HCT116 (cell line): ENCODE measurements at regions not wholly inside any gene's neighbourhood (a gene's known extent, or its start where the extent isn't known, plus 50 kb on each side); places are given as distances from the start of the nearest gene placed in this dataset.

Experiments used
- ATAC-seq: fragments of 200-7000 bp; cut with Tn5 transposase; 2 replicates; pipeline ENCODE4 v1.9.1; 2020; ENCODE audit warnings: mild to moderate bottlenecking, moderate library complexity
- BruUV-seq: library from RNA; stranded (reverse); fragments of 400-500 nt; replicated peaks from 2 replicates; lab custom pipeline; 2021; lab: Mats Ljungman, UMichigan
- CTCF ChIA-PET: fragments of 300-600 bp; sonication (Branson Sonifier 250); formaldehyde crosslinking; loops from one replicate; lab custom pipeline; 2021; ENCODE audit warnings: antibody characterized with exemption; lab: Charles Lee
- POLR2A ChIA-PET: fragments of 300-600, 350-600 bp; sonication (Branson Sonifier 250); formaldehyde crosslinking; loops from one replicate; lab custom pipeline; 2021; ENCODE audit warnings: antibody characterized with exemption; lab: Charles Lee
- RAD21 ChIA-PET, 2 experiments: fragments of 300-600 bp; sonication (Branson Sonifier 250); formaldehyde crosslinking; loops; one replicate each; lab custom pipeline; 2023; ENCODE audit warnings: low total read pairs in 2 of 2; ENCODE audit not compliant: uncharacterized antibody in 2 of 2, unreplicated experiment in 2 of 2, low non-redundant PET in 1 of 2; lab: Charles Lee
- DNase-seq: peaks from one replicate; pipeline ENCODE4 v3.0.0-alpha.2; 2010; ENCODE audit warnings: low read depth, low spot score
- H2AFZ ChIP-seq: fragments of 200-600 bp; shearing (Covaris generic), sonication (generic); 2 replicates; pipeline ENCODE4 v1.6.1; 2017; ENCODE audit warnings: low read depth, mixed run types, mixed read lengths, antibody characterized with exemption, low read length; ENCODE audit not compliant: poor library complexity, severe bottlenecking
- H3K27ac ChIP-seq: 2 replicates; pipeline ENCODE4 v1.5.1; 2012; ENCODE audit warnings: low read depth, low read length
- H3K27me3 ChIP-seq: fragments of 200-600 bp; sonication (generic); 2 replicates; pipeline ENCODE4 v1.6.1; 2016; ENCODE audit warnings: mixed run types, low read length, mixed read lengths; ENCODE audit not compliant: insufficient read depth
- H3K36me3 ChIP-seq, 2 experiments: fragments of 200-500 bp in 1 of 2; fragments of 200-600 bp in 1 of 2; sonication (Bioruptor generic) in 1 of 2; sonication (generic) in 1 of 2; 2 replicates each; pipeline versions ENCODE4 v1.5.1 to v1.6.1; 2014 to 2016; ENCODE audit warnings: low read length in 2 of 2, inconsistent platforms in 1 of 2, mixed read lengths in 1 of 2, mixed run types in 1 of 2; ENCODE audit not compliant: insufficient read depth in 2 of 2, control insufficient read depth in 1 of 2
- H3K4me1 ChIP-seq, 2 experiments: fragments of 200-600 bp in 1 of 2; sonication (generic) in 1 of 2; 2 replicates each; pipeline versions ENCODE4 v1.5.1 to v1.6.1; 2012 to 2017; ENCODE audit warnings: low read length in 2 of 2, inconsistent platforms in 1 of 2, mild to moderate bottlenecking in 1 of 2, mixed read lengths in 1 of 2, mixed run types in 1 of 2, moderate library complexity in 1 of 2; ENCODE audit not compliant: insufficient read depth in 2 of 2, control insufficient read depth in 1 of 2
- H3K4me2 ChIP-seq: fragments of 200-600 bp; sonication (generic); 2 replicates; pipeline ENCODE4 v1.6.1; 2017; ENCODE audit warnings: mixed run types, low read length, mixed read lengths
- H3K4me3 ChIP-seq, 2 experiments: fragments of 200-600 bp in 1 of 2; sonication (generic) in 1 of 2; replicated peaks in 1 of 2; 2 replicates each; pipeline ENCODE4 v1.5.1; 2011 to 2016; ENCODE audit warnings: low read length in 2 of 2, control low read depth in 1 of 2, low read depth in 1 of 2, mild to moderate bottlenecking in 1 of 2, mixed read lengths in 1 of 2, mixed run types in 1 of 2
- H3K79me2 ChIP-seq: fragments of 200-600 bp; sonication (generic); 2 replicates; pipeline ENCODE4 v1.6.1; 2017; ENCODE audit warnings: mild to moderate bottlenecking, mixed run types, low read length, moderate library complexity, mixed read lengths; ENCODE audit not compliant: insufficient read depth
- H3K9ac ChIP-seq: fragments of 200-600 bp; sonication (generic); 2 replicates; pipeline ENCODE4 v1.6.1; 2016; ENCODE audit warnings: low read length, mixed read lengths
- H3K9me2 ChIP-seq: fragments of 200-600 bp; sonication (generic), shearing (Covaris generic); 2 replicates; pipeline ENCODE4 v1.6.1; 2017; ENCODE audit warnings: mixed run types, mild to moderate bottlenecking, moderate library complexity; ENCODE audit not compliant: insufficient read depth
- H3K9me3 ChIP-seq, 2 experiments: fragments of 200-500 bp in 1 of 2; fragments of 200-600 bp in 1 of 2; sonication (Bioruptor generic) in 1 of 2; sonication (generic) in 1 of 2; 2 replicates each; pipeline ENCODE4 v1.6.1; 2014 to 2017; ENCODE audit warnings: low read length in 2 of 2, mixed read lengths in 2 of 2, inconsistent platforms in 1 of 2, low read depth in 1 of 2, mild to moderate bottlenecking in 1 of 2, mixed run types in 1 of 2, moderate library complexity in 1 of 2; ENCODE audit not compliant: control insufficient read depth in 1 of 2, insufficient read depth in 1 of 2
- H4K20me1 ChIP-seq: fragments of 200-600 bp; sonication (generic), shearing (Covaris generic); 2 replicates; pipeline ENCODE4 v1.6.1; 2017; ENCODE audit warnings: mixed run types, mild to moderate bottlenecking, moderate library complexity; ENCODE audit not compliant: insufficient read depth
- CBX3 ChIP-seq: IDR thresholded peaks from 2 replicates; pipeline ENCODE4 v1.6.1; 2012; ENCODE audit warnings: low read depth
- CEBPB ChIP-seq: IDR thresholded peaks from 2 replicates; pipeline ENCODE4 v1.6.1; 2012; ENCODE audit warnings: low read depth
- EGR1 ChIP-seq: IDR thresholded peaks from 2 replicates; pipeline ENCODE4 v1.6.1; 2012; ENCODE audit warnings: low read depth
- ELF1 ChIP-seq: IDR thresholded peaks from 2 replicates; pipeline ENCODE4 v1.6.1; 2012; ENCODE audit warnings: low read depth, borderline replicate concordance
- EZH2phosphoT487 ChIP-seq: fragments of 200-600 bp; IDR thresholded peaks from 2 replicates; pipeline ENCODE4 v1.6.1; 2018; ENCODE audit warnings: antibody characterized with exemption, borderline replicate concordance
- FOSL1 ChIP-seq: IDR thresholded peaks from 2 replicates; pipeline ENCODE4 v1.6.1; 2012; ENCODE audit warnings: low read depth
- JUND ChIP-seq: IDR thresholded peaks from 2 replicates; pipeline ENCODE4 v1.6.1; 2012
- MAX ChIP-seq: IDR thresholded peaks from 2 replicates; pipeline ENCODE4 v1.6.1; 2012
- POLR2A ChIP-seq: IDR thresholded peaks from 2 replicates; pipeline ENCODE4 v1.7.0; 2011; ENCODE audit warnings: borderline replicate concordance; ENCODE audit not compliant: insufficient read depth, insufficient read length; ENCODE audit errors: extremely low read depth
- POLR2AphosphoS5 ChIP-seq: IDR thresholded peaks from 2 replicates; pipeline ENCODE4 v1.6.1; 2011; ENCODE audit warnings: mild to moderate bottlenecking, low read depth, low read length, moderate library complexity
- RAD21 ChIP-seq: IDR thresholded peaks from 2 replicates; pipeline ENCODE4 v1.6.1; 2012; ENCODE audit warnings: low read depth, mild to moderate bottlenecking
- SIN3A ChIP-seq: IDR thresholded peaks from 2 replicates; pipeline ENCODE4 v1.6.1; 2012; ENCODE audit warnings: low read depth
- SP1 ChIP-seq: IDR thresholded peaks from 2 replicates; pipeline ENCODE4 v1.6.1; 2012; ENCODE audit warnings: low read depth
- YY1 ChIP-seq: IDR thresholded peaks from 2 replicates; pipeline ENCODE4 v1.6.1; 2011; ENCODE audit warnings: low read length, low read depth, moderate library complexity, mild to moderate bottlenecking; ENCODE audit not compliant: insufficient replicate concordance; ENCODE audit errors: extremely low read depth
- ZFX ChIP-seq: fragments of 450-650 bp; IDR thresholded peaks from 2 replicates; pipeline ENCODE4 v1.6.1; 2017
- ZNF274 ChIP-seq: fragments of 200-500 bp; sonication (Bioruptor generic); IDR thresholded peaks from 2 replicates; pipeline ENCODE4 v1.6.1; 2014; ENCODE audit warnings: mild to moderate bottlenecking, low read depth, low read length, inconsistent platforms
- intact Hi-C: fragments of 100-400 bp; cut with micrococcal nuclease; formaldehyde crosslinking; loops from 2 replicates; pipeline ENCODE4 v1.10.0; 2022
- TF ChIP-seq, protein P1 (sequence below): IDR thresholded peaks from 2 replicates; pipeline ENCODE4 v1.6.1; 2012
- TF ChIP-seq, protein P2 (sequence below): IDR thresholded peaks from 2 replicates; pipeline ENCODE4 v1.6.1; 2011; ENCODE audit warnings: mild to moderate bottlenecking, low read length, moderate library complexity; ENCODE audit not compliant: insufficient replicate concordance; ENCODE audit errors: extremely low read depth
- TF ChIP-seq, protein P3 (sequence below), 3 experiments: fragments of 200-600 bp in 1 of 3; sonication (generic) in 1 of 3; IDR thresholded peaks in 2 of 3; conservative IDR thresholded peaks in 1 of 3; 2 replicates each; pipeline ENCODE4 v1.5.1; 2012 to 2017; ENCODE audit warnings: low read depth in 2 of 3, low read length in 2 of 3, antibody characterized with exemption in 1 of 3, borderline replicate concordance in 1 of 3, control low read depth in 1 of 3, mild to moderate bottlenecking in 1 of 3, mixed read lengths in 1 of 3, mixed run types in 1 of 3, moderate library complexity in 1 of 3; ENCODE audit not compliant: insufficient read depth in 1 of 3

- CTCF ChIA-PET, result no interaction called here
- intact Hi-C loops, result no loop called here
- POLR2A ChIA-PET, result no interaction called here
- Histone ChIP-seq H3K4me3 (no peak overlapping the region), H3K27me3 (no peaks in the 10 kb centered on the region), H3K36me3 (no peaks in the 10 kb centered on the region), H3K27ac (no peak overlapping the region), H3K79me2 (no peaks in the 10 kb centered on the region), H4K20me1 (no peaks in the 10 kb centered on the region), H3K4me1 (no peaks in the 10 kb centered on the region), H3K9me2 (no peaks in the 10 kb centered on the region)
- no peak for DNase-seq
- BruUV-seq, result no TSS peak
- no peak for ATAC-seq
- TF ChIP-seq ZFX (no peak), YY1 (no peak), POLR2AphosphoS5 (no peak), SIN3A (no peak), RAD21 (no peak)
- TF ChIP-seq, protein P1, sequence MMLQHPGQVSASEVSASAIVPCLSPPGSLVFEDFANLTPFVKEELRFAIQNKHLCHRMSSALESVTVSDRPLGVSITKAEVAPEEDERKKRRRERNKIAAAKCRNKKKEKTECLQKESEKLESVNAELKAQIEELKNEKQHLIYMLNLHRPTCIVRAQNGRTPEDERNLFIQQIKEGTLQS, result no peak
- TF ChIP-seq, all 23 proteins: peak for 0
- Histone ChIP-seq H2AFZ (no peak overlapping the region), H3K9ac (no peak overlapping the region), H3K4me2 (no peak overlapping the region), H3K9me3 (peaks cover 0 to 8% of the 10 kb centered on the region in 2 experiments; a peak in 2 of 4 replicates)
- RAD21 ChIA-PET, result no interaction called here
These were observed 187.1 kb upstream of the PIK3C3 start for GRCh38 chr18:41767960-41768359.

GRCh38 chr18:41765460-41765859, 189.6 kb upstream of the PIK3C3 start:
- H2AFZ ChIP-seq, result no peak overlapping the region
- no peaks in the 10 kb centered on the region for H3K79me2 ChIP-seq
- no peaks in the 10 kb centered on the region for H4K20me1 ChIP-seq
- intact Hi-C loops, result no loop called here
- H3K27ac ChIP-seq, result no peak overlapping the region
- H3K9me3 ChIP-seq, result peaks cover 0 to 14% of the 10 kb centered on the region in 2 experiments; a peak in 2 of 4 replicates
- ChIA-PET POLR2A (no interaction called here), RAD21 (no interaction called here), CTCF (no interaction called here)
- no peak overlapping the region for H3K4me3 ChIP-seq
- no peaks in the 10 kb centered on the region for H3K9me2 ChIP-seq
- H3K4me1 ChIP-seq, result no peaks in the 10 kb centered on the region
- H3K4me2 ChIP-seq, result no peak overlapping the region
- no peaks in the 10 kb centered on the region for H3K27me3 ChIP-seq
- no peaks in the 10 kb centered on the region for H3K36me3 ChIP-seq
- no TSS peak for BruUV-seq
- no peak for DNase-seq
- ATAC-seq, result no peak
- H3K9ac ChIP-seq, result no peak overlapping the region
- TF ChIP-seq CBX3, result no peak
- no peak for TF ChIP-seq CEBPB
- no peak for TF ChIP-seq MAX
- TF ChIP-seq JUND, result no peak
- TF ChIP-seq POLR2A, result no peak
- TF ChIP-seq, protein P2, sequence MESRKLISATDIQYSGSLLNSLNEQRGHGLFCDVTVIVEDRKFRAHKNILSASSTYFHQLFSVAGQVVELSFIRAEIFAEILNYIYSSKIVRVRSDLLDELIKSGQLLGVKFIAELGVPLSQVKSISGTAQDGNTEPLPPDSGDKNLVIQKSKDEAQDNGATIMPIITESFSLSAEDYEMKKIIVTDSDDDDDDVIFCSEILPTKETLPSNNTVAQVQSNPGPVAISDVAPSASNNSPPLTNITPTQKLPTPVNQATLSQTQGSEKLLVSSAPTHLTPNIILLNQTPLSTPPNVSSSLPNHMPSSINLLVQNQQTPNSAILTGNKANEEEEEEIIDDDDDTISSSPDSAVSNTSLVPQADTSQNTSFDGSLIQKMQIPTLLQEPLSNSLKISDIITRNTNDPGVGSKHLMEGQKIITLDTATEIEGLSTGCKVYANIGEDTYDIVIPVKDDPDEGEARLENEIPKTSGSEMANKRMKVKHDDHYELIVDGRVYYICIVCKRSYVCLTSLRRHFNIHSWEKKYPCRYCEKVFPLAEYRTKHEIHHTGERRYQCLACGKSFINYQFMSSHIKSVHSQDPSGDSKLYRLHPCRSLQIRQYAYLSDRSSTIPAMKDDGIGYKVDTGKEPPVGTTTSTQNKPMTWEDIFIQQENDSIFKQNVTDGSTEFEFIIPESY, result no peak
- no peak for TF ChIP-seq EGR1
- TF ChIP-seq ELF1, result no peak
- no peak for TF ChIP-seq EZH2phosphoT487
- TF ChIP-seq, protein P1, result no peak
- TF ChIP-seq SP1, result no peak
- no peak for TF ChIP-seq ZNF274
- no peak for TF ChIP-seq FOSL1
- TF ChIP-seq, protein P3, sequence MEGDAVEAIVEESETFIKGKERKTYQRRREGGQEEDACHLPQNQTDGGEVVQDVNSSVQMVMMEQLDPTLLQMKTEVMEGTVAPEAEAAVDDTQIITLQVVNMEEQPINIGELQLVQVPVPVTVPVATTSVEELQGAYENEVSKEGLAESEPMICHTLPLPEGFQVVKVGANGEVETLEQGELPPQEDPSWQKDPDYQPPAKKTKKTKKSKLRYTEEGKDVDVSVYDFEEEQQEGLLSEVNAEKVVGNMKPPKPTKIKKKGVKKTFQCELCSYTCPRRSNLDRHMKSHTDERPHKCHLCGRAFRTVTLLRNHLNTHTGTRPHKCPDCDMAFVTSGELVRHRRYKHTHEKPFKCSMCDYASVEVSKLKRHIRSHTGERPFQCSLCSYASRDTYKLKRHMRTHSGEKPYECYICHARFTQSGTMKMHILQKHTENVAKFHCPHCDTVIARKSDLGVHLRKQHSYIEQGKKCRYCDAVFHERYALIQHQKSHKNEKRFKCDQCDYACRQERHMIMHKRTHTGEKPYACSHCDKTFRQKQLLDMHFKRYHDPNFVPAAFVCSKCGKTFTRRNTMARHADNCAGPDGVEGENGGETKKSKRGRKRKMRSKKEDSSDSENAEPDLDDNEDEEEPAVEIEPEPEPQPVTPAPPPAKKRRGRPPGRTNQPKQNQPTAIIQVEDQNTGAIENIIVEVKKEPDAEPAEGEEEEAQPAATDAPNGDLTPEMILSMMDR (IDR thresholded peaks at IDR 0.05 in 2 of 3, conservative IDR thresholded peaks at IDR 0.05 in 1 of 3; ENCODE audit: borderline replicate concordance in 1 of 3, insufficient read depth in 1 of 3, low read depth in 2 of 3, low read length in 2 of 3), result no peak
- no peak for TF ChIP-seq ZFX
